Astrocyte of the hippocampus (primary cell): ENCODE measurements at regions not wholly inside any gene's neighbourhood (a gene's known extent, or its start where the extent isn't known, plus 50 kb on each side); places are given as distances from the start of the nearest gene placed in this dataset.

Experiments used
- DNase-seq: peaks from one replicate; pipeline ENCODE4 v3.0.0; 2011; ENCODE audit warnings: low read depth, low spot score

GRCh38 chr13:112194167-112194530, 127.2 kb downstream of the SOX1 start:
- no peak for DNase-seq

- no peak for DNase-seq
Observed at GRCh38 chr13:112194579-112194978, 127.6 kb downstream of the SOX1 start.

- no peak for DNase-seq
Observed at GRCh38 chr13:112198396-112199010, 131.6 kb downstream of the SOX1 start.

DNA sequence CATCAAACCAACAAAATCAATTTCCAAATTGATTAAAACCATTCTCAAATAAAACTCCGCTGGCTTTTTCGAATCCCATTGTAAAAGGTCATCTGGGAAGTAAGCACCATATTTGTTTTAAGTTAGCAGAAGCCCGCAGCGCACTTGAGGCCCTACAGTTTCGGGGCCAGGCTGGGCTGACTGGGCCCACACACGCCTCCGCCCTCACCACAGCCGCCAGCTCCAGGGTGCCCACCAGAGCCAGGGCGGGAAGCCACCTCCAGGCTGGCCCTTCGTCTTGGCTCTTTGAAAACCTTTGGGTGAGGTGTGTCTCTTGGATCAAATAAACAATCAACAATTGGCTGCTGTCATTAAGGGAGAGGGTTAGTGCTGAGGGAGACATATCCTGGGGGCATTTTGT, 133.3 kb downstream of the SOX1 start:
- DNase-seq: no peak

- no peak for DNase-seq
Observed at GRCh38 chr13:112202266-112202665, 135.3 kb downstream of the SOX1 start.

DNA sequence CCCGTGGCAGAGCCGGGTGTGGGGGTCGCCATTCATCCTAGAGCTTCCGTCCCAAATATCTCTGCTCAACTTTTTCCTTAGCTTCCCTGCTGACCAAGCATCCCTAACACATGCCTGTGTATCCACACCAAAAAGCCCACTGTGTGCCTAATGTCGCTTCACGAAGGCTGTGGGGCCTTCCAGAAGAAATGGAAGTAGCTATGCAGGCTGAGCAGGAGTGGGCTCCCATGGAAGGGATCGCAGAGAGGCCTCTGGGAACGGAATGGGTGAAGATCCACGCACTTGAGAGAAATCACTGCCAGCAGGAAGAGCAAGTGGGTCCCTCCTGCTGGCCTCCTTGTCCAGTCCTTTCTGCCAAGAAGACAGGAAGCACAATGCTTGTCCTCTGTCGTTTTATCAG, 136.0 kb downstream of the SOX1 start:
- DNase-seq: no peak

DNA sequence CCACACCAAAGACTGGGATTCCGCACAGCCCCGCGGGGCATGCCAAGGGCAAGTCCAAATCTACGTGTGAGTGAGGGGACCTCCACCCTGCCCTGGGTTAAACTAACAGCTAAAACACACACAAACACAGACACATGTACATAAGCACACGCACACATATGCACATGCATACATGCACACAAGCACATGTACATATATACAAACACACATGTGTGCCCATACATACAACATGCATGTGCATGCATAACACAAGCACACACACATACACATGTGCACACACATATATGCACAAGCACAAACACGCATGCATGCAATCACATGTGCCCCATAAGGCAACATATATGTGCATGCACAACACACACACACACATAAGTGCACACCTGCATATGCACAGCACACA, 136.7 kb downstream of the SOX1 start:
- no peak for DNase-seq

DNA sequence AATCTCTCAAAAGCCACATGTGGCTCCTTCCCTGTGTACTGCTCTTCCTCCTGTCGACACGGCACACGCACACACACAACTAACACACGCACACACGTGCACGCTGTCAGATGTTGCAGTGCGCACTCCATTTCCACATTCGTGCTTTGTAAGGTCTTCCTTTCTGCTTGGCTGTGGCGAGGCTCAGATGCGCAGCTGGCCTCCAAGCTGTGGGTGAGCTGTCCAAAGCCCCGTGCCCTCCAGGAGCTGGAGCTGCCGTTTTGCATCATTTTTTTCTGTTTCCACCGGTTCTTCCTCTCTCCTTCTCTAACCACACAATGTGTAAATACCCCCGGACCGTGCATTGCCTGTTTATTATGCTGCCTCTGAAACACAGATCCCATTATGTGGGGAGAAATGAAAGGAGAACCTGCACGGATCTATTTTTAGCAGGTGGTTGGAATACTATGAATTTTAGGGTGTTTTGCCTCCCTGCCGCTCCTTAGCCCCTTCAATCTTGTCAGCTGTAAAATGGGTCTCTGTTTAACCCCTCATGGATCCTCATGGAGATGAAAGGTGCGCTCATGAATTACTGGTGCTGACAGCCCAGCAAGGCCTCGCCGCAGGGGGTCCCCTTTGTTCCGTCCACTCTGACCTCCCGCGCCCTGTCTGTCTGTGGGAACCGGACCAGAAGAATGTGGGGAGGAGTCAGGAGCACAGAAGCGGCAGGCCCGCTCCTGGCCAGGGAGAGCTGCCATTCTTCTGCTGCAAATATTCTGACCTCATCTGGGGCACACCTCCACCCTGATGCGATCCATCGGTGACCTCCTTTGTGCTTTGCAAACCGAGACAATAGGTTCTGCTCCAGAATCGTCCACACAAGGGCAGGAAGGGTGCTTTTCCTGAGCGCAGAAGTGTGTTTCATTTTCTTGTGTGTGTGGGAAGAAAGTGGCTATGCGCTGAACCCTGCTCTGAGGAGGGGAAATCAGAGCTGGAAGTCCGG, 137.7 kb downstream of the SOX1 start:
- peak; percentile 19 for DNase-seq

DNA sequence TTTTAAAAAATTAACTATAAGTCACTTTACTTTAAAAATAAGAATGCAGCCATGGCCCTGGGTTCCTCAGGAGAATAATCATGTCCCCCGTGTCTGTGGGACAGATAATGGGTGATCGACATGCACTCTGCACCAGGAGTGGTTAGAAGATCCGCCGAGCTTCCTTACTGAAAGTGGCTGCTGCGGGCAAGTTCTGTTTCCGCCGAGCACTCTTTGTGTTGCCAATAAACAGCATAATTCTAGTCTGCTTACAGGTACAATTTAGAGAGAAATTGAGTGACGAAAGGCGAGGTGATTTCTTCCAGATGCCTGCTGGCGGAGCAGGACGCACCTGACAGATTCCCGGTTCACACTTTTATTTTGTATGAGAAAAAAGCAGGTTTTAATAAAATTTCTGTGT, 139.0 kb downstream of the SOX1 start:
- DNase-seq: no peak

DNA sequence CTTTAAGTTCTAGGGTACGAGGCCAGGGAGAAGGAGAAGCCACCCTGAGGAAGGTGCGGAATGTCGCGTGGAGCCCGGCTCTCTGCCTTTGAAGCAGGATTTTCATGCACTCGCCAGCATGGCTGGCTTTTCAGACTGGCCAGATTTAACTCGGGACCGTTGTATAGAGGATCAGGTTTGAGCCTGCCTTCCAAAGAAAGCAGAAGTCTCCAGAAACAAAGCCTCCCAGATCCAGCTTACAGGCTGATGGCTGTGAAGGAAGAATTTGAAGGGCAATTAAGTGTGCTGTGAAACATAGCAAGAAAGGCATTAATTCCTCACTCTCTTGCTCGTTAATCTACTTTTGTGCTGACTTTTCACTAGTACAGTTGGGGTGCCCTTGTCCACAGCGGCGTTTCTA, 140.2 kb downstream of the SOX1 start:
- no peak for DNase-seq

DNA sequence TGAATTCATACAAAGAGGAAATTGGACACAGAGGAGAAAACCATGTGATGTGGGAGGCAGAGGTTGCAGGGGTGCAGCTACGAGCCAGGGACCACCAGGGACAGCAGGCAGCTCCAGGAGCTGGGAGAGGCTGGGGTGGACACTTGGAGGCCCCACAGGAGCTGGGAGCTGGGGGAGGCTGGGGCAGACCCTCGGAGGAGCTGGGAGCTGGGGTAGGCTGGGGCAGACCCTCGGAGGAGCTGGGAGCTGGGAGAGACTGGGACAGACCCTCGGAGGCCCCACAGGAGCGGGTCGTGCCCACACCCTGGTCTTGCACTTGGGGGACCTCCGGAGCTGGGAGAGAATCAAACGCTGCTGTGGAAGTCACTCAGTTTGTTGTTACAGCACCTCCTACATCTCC, 141.7 kb downstream of the SOX1 start:
- DNase-seq: no peak

- DNase-seq: no peak
Observed at GRCh38 chr13:112209266-112209665, 142.3 kb downstream of the SOX1 start.

DNA sequence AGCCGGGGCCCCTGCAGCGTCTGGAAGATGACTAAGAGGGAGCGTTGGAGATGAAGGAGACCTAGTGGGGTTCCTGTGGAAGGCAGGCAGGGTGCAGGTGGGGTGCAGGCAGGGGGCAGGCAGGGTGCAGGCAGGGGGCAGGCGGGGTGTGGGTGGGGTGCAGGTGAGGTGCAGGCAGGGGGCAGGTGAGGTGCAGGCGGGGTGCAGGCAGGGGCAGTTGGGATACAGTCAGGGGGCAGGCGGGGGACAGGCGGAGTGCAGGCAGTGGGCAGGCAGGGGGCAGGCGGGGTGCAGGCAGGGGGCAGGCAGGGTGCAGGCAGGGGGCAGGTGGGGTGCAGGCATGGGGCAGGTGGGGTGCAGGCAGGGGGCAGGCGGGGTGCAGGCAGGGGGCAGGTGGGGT, 142.8 kb downstream of the SOX1 start:
- no peak for DNase-seq

DNA sequence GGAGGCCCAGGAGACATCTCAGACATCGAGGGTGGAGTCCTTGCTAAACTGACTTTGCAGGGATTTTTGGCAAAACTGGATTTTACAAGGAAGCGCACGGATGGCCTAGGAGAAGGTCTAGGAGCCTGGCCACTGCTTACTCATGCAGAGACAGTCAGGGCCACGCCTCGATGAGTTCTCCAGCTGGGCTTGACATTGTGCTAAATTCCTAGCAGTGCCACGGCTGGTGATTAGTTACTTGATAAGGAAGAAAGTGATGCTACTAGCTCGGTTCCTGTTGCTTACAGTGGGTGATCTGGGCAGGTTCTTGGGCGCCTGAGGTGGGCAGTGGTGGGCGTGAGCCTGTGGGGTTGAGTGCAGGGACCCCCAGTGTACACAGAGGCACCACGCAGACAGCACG, 143.4 kb downstream of the SOX1 start:
- no peak for DNase-seq

DNA sequence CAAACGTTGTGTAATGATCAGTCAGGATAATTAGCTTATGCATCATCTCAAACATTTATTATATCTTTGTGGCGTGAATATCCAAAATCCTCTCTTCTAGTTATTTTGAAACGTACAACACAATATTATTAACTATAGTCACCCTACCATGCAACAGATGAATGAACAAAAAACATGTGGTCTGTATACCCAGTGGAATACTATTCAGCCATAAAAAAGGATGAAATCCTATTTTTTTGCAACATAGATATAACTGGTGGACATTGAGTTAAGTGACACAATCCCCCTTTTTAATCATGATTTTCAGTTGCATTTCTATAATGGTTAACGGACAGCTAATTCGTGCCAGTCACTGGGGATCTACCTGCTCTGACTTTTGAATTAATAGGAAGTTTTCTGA, 145.6 kb downstream of the SOX1 start:
- DNase-seq: no peak

DNA sequence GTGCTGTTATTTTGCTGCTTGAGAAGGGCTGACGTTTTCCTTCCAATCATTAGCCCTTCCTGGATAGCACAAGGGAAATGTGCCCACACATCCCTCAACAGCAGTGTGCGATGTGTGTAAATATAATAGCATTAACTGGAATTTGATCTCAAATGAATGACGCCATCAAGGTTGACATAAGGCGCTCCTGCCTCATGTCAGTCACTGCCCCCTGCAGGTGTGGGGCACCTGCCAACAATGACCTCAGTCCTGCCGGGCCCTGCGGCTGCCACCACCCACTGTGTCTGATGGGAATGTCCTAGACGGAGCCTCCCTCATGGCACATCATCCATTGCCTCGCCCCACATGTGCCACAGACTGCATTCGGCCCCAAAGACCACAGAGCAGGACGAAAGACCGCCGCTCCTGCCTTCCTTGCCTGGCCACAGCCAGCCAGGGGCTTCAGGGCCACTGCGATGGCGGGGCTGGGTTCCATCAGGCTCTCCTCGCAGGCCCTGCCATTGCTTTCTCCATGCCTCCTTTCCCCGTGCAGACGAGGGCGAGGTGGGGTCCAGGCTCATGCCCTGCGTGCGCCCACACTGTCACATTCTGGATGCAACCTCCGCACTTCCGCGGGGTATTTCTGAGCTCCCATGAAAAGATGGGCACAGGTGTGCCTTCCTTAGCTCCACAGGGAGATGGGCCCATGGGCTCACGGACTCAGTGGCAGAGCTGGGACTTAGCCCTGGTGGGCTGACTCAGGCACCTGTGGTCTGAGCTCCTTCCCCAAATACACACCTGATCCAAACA, 146.7 kb downstream of the SOX1 start:
- DNase-seq: no peak

DNA sequence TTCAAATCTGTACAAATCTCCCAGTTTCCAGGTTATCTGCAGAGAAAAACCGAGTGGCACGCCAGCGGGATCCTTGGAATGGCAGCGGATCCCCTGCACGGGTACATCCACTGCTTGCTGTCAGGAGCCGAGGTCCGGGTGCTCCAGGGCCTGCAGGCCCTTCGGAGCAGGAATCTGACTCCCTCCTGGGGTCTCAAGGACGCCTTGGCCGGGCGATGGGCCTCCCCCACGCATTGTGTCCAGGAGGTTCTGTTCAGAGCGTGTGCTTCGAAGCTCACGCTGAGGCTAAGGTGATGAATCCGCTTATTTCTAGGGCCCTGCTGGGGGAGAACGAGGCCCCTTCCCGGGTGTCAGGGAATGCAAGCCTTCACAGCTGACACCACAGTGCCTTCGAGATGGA, 148.9 kb downstream of the SOX1 start:
- DNase-seq: no peak

DNA sequence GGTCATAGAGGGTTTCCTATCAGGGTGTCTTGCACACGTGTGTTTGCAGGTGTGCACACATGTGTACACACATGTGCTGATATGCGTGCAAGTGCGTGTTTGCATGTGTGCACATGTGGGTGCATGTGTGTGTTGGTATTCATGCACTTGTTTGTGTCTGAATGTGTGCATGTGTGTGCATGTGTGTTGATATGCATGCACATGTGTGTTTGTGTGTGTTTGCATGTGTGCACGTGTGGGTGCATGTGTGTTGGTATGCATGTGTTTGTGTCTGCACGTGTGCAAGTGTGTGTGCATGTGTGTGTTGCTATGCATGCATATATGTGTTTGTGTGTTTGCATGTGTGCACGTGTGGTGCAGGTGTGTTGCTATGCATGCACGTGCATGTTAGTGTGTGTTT, 150.5 kb downstream of the SOX1 start:
- no peak for DNase-seq

- DNase-seq: no peak
Observed at GRCh38 chr13:112218416-112218815, 151.5 kb downstream of the SOX1 start.

DNA sequence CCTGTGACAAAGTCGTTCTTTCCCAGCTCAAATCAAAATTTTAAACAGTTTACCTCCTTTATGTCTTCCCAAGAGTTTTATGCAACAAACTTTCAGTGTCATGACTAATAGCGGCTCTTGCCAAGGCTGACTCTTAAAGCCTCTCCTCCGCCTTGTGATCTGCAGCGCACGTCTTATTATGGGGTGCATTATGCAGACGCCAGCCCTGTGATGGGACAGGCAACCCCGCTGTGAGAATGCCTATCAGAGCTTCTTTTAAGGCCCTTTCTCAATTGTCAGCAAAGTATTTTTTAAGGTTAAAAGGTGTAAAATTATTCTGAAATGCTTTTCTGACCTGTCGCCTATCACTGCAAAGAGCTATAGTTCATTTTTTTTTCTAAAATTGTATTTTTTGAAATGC, 152.8 kb downstream of the SOX1 start:
- DNase-seq: peak; percentile 24

- DNase-seq: no peak
Observed at GRCh38 chr13:112220296-112220875, 153.4 kb downstream of the SOX1 start.

GRCh38 chr13:112220925-112221324, 154.0 kb downstream of the SOX1 start:
- no peak for DNase-seq
